Activated naive CD8-positive, alpha-beta T cell treated with anti-CD3 and anti-CD28 coated beads, Interleukin-2, amount 10 ng/mL, durations not matched to agents 7 days and 5 days (primary cell): ENCODE measurements at regions not wholly inside any gene's neighbourhood (a gene's known extent, or its start where the extent isn't known, plus 50 kb on each side); places are given as distances from the start of the nearest gene placed in this dataset.

Experiments
- ATAC-seq: fragments of 150-1000 bp; cut with Tn5 transposase; one replicate; pipeline ENCODE4 v1.10.0; 2021; ENCODE audit warnings: low read depth, moderate library complexity
- POLR2A ChIA-PET: fragments of 350-600 bp; sonication (Branson Sonifier 250); formaldehyde crosslinking; loops from one replicate; lab custom pipeline; 2021; ENCODE audit warnings: antibody characterized with exemption; lab: Charles Lee
- DNase-seq: peaks from one replicate; pipeline ENCODE4 v3.0.0; 2021
- H3K27ac Mint-ChIP-seq: one replicate; pipeline ENCODE4 v1.8.0; 2022; ENCODE audit warnings: mild to moderate bottlenecking, mixed read lengths
- H3K27me3 Mint-ChIP-seq: one replicate; pipeline ENCODE4 v1.8.0; 2022; ENCODE audit warnings: mild to moderate bottlenecking, moderate library complexity, mixed read lengths
- H3K36me3 Mint-ChIP-seq: one replicate; pipeline ENCODE4 v1.8.0; 2021; ENCODE audit warnings: mild to moderate bottlenecking, mixed read lengths
- H3K4me1 Mint-ChIP-seq: one replicate; pipeline ENCODE4 v1.8.0; 2021; ENCODE audit warnings: mixed read lengths
- H3K4me3 Mint-ChIP-seq: one replicate; pipeline ENCODE4 v1.8.0; 2022; ENCODE audit warnings: mild to moderate bottlenecking, moderate library complexity, mixed read lengths
- H3K9me3 Mint-ChIP-seq: one replicate; pipeline ENCODE4 v1.8.0; 2021; ENCODE audit warnings: mixed read lengths

DNA sequence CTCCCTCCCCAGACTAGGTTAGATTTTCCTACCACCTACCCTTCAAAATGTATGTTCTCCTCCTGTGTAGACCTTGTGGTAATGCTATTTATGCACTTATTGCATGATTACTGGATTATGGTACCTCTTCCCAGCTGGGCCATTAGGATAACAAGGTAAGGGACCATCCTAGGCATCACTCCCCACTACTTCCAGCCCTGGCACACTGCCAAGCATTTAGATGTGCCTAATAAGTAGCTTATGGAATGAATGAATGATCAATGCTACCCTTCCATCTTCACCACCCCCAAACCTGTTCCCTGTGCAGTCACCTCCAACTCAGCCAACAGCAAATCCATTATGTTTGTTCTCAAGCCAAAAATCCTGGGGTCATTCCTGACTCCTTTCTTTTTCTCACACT lies 93.4 kb downstream of the C1QL2 start:
- H3K36me3 Mint-ChIP-seq, result no peaks in the 10 kb centered on the region
- no peaks in the 10 kb centered on the region for H3K9me3 Mint-ChIP-seq
- ATAC-seq (no peak), DNase-seq (no peak)
- H3K27ac Mint-ChIP-seq, result no peak overlapping the region
- POLR2A ChIA-PET, result no interaction called here
- H3K27me3 Mint-ChIP-seq, result no peaks in the 10 kb centered on the region
- no peak overlapping the region for H3K4me3 Mint-ChIP-seq
- H3K4me1 Mint-ChIP-seq, result no peaks in the 10 kb centered on the region

DNA sequence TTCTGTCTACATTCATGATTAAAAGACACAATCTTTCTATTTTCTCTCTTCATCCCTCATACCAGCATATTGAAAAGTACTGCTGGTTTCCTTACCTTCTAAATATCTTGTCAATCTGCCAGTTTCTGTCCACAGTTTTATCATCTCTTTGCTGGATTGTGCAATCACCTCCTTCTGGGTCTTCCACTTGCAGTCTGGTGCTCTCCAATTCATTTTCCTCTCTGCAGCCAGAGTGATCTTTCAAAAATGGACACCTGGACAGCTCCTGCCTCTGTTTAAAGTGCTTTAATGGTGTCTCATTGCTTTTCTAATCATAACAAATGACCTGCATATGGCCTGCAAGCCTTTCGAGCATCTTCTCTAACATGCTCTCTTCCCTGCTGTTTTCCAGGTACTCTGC lies 94.0 kb downstream of the C1QL2 start:
- no peak overlapping the region for H3K4me3 Mint-ChIP-seq
- no peak for ATAC-seq
- no peaks in the 10 kb centered on the region for H3K36me3 Mint-ChIP-seq

DNA sequence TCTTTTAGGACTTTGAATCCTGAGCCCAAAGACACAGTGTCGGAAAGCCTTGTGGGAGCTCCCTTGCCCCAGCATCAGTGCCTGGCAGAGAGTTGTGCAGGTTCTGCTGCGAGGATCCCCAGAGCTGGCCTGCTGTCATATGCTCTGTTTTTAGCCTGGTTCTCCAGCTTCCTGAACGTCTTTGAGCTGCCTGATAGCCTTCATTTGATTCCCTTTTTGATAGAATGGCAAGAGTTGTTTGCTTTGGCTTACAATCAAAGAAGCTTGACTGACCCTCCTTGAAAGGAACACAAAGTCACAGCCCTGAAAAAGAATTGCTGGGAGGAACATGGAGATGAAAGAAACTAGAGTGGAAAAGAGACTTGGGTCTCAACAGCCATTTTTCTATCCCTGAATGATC lies 95.4 kb downstream of the C1QL2 start:
- Mint-ChIP-seq H3K27me3 (no peaks in the 10 kb centered on the region), H3K4me3 (no peak overlapping the region), H3K4me1 (no peaks in the 10 kb centered on the region), H3K36me3 (no peaks in the 10 kb centered on the region), H3K27ac (no peak overlapping the region), H3K9me3 (no peaks in the 10 kb centered on the region)
- POLR2A ChIA-PET, result no interaction called here
- no peak for DNase-seq
- ATAC-seq, result no peak

More for the DNA sequence above, 94.0 kb downstream of the C1QL2 start:
- Mint-ChIP-seq H3K27me3 (no peaks in the 10 kb centered on the region), H3K9me3 (no peaks in the 10 kb centered on the region), H3K4me1 (no peaks in the 10 kb centered on the region), H3K27ac (no peak overlapping the region)
- POLR2A ChIA-PET, result no interaction called here
- no peak for DNase-seq

DNA sequence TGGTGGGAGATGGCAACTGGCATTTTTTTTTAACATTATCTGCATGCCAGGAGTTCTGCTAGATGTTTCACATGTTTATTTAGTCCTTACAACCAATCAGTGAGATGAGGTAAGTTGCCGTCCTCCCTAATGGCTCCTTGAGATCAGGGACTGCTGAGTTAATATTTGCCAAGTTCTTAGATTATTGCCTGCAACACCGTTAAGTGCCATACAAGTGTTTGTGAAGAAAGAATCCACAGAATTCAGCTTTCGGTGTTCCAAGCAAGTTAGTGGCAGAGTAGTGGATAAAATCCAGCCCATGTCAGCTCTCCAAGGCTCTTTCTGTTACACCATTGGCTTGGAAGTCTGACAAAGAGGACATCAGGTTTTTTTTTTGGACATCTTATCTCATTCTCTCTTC lies 95.9 kb downstream of the C1QL2 start:
- ATAC-seq (no peak), DNase-seq (no peak)
- no peaks in the 10 kb centered on the region for H3K36me3 Mint-ChIP-seq
- H3K9me3 Mint-ChIP-seq, result no peaks in the 10 kb centered on the region
- no peak overlapping the region for H3K4me3 Mint-ChIP-seq
- H3K4me1 Mint-ChIP-seq, result no peaks in the 10 kb centered on the region
- no peak overlapping the region for H3K27ac Mint-ChIP-seq
- no peaks in the 10 kb centered on the region for H3K27me3 Mint-ChIP-seq
- POLR2A ChIA-PET, result interaction anchor here (0.6 kb wide), 1 partner anchor 267 kb away, joined by 3 read pairs; no protein-coding TSS in a partner anchor

DNA sequence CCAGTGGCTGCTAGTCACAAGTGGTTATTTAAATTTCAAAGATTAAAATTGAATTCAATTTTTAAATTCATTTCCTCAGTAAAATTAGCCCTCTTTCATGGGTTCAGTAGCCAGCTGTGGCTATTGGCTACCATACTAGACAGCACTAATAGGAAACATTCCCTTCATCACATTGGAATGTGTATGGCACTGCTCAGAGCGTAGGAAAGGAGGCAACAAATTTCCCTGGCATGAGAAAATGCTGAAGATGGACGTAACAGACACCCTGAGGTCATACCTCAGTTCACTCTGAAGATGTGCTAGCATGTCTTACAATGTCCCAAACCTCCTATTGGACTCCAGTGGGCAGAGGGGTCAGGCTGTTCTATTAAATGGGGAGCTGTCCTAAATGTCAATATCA lies 96.4 kb downstream of the C1QL2 start:
- no peaks in the 10 kb centered on the region for H3K36me3 Mint-ChIP-seq
- no peaks in the 10 kb centered on the region for H3K27me3 Mint-ChIP-seq
- POLR2A ChIA-PET, result interaction anchor here (0.6 kb wide), 1 partner anchor 267 kb away, joined by 3 read pairs; no protein-coding TSS in a partner anchor
- H3K4me1 Mint-ChIP-seq, result no peaks in the 10 kb centered on the region
- DNase-seq (no peak), ATAC-seq (no peak)
- H3K4me3 Mint-ChIP-seq, result no peak overlapping the region
- H3K9me3 Mint-ChIP-seq, result no peaks in the 10 kb centered on the region
- no peak overlapping the region for H3K27ac Mint-ChIP-seq

DNA sequence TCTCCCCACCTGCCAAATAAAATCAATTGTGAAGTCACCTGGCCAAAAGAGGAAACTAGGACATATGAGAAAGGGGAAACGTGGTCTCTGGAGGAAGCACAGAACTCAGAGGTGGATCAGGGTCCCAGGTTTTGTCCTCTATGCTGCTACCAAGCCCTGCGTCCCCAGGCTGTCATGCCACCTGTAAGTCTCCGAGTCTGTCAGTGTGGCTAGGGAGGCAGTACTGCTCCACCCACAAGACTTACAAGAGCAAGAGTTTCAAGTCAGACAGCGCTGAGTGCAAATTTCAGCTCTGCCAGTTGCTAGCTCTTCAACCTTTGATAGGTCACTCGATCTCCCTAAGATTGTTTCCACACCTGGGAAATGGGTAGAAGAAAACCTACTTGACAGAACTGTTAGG lies 98.6 kb downstream of the C1QL2 start:
- H3K36me3 Mint-ChIP-seq, result no peaks in the 10 kb centered on the region
- H3K27ac Mint-ChIP-seq, result no peak overlapping the region
- no peaks in the 10 kb centered on the region for H3K9me3 Mint-ChIP-seq
- DNase-seq (no peak), ATAC-seq (no peak)
- POLR2A ChIA-PET, result no interaction called here
- no peaks in the 10 kb centered on the region for H3K4me1 Mint-ChIP-seq
- H3K4me3 Mint-ChIP-seq, result no peak overlapping the region
- H3K27me3 Mint-ChIP-seq, result no peaks in the 10 kb centered on the region

DNA sequence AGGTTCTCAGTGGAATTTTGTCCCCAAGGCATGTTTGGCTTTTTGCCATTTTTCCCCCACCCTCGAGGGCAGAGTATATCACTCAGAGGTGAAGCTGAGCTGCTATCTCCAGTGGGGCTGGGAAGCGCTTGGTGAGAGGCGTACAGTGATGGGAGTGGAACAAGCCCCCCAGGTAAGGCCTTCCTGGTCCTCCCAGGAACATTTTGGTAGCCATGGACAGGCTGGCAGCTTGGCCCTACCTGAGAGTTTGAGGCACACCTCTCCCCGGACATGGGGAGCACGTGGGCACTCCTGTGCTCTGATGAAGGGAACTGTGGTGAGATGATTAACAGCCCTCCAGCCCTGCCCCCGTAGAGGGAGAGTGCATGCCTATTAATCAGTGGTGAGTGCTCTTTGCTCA lies 99.3 kb downstream of the C1QL2 start:
- Mint-ChIP-seq H3K36me3 (no peaks in the 10 kb centered on the region), H3K9me3 (no peaks in the 10 kb centered on the region), H3K27ac (no peak overlapping the region), H3K4me1 (no peaks in the 10 kb centered on the region), H3K27me3 (no peaks in the 10 kb centered on the region), H3K4me3 (no peak overlapping the region)
- no peak for DNase-seq
- ATAC-seq, result no peak
- POLR2A ChIA-PET, result no interaction called here

DNA sequence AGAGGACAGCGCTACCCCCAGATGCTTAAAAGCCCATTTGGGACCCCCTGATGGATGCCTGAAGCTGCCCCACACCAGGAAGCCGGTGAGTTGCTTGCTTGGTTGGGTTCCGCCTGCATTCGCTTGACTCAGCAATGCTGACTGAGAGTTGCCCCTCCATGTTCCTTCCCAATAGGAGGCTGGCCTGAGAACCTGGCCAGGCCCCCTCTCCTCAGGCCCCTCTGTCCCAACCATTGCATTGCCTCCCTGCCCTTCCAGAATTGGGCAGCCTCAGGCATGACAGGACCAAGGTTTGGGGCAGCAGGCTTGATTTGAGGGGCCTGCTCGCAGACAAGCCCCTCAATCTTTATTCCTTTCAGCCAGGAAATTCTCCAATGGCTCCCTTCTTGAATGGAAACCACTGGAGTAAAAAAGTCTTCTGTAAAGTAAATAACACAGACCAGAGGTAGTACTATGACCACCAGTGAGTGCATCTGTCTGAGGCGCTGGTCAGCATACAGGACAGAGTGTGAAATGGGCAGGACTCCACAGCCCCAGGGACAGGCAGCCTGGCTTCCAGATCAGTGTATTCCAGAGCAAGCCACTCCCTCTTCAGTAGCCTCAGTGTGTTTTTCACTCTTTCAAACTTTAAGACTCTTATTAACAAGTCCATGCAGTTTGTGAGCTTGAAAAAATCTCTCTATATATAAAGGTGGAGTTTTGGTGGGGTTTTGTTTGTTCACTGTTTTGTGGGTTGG lies 104.7 kb downstream of the C1QL2 start:
- DNase-seq, result no peak
- POLR2A ChIA-PET, result no interaction called here

DNA sequence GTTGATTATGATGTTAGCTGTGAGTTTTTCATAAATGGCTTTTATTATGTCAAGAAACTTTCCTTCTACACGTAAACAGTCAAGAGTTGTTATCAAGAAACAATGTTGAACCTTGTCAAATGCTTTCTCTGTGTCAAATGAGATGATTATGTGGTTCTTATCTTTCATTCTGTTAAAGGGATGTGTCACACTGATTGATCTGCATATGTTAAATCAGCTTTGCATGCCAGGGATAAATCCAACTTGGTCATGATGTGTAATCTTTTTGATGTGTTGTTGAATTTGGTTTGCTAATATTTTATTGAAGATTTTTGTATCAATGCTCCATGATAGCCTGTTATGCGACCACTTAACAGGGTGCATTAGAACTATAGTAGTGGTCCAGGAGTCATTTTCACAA lies 107.3 kb downstream of the C1QL2 start:
- no peak overlapping the region for H3K27ac Mint-ChIP-seq
- no peaks in the 10 kb centered on the region for H3K36me3 Mint-ChIP-seq
- ATAC-seq (no peak), DNase-seq (no peak)
- H3K9me3 Mint-ChIP-seq, result no peaks in the 10 kb centered on the region
- no peaks in the 10 kb centered on the region for H3K4me1 Mint-ChIP-seq
- POLR2A ChIA-PET, result no interaction called here
- H3K27me3 Mint-ChIP-seq, result peaks cover 11% of the 10 kb centered on the region
- H3K4me3 Mint-ChIP-seq, result no peak overlapping the region

More for the DNA sequence above, 104.7 kb downstream of the C1QL2 start:
- Mint-ChIP-seq H3K27me3 (peaks cover 2% of the 10 kb centered on the region), H3K4me3 (no peak overlapping the region), H3K4me1 (no peaks in the 10 kb centered on the region), H3K27ac (no peak overlapping the region), H3K36me3 (no peaks in the 10 kb centered on the region), H3K9me3 (no peaks in the 10 kb centered on the region)
- no peak for ATAC-seq

DNA sequence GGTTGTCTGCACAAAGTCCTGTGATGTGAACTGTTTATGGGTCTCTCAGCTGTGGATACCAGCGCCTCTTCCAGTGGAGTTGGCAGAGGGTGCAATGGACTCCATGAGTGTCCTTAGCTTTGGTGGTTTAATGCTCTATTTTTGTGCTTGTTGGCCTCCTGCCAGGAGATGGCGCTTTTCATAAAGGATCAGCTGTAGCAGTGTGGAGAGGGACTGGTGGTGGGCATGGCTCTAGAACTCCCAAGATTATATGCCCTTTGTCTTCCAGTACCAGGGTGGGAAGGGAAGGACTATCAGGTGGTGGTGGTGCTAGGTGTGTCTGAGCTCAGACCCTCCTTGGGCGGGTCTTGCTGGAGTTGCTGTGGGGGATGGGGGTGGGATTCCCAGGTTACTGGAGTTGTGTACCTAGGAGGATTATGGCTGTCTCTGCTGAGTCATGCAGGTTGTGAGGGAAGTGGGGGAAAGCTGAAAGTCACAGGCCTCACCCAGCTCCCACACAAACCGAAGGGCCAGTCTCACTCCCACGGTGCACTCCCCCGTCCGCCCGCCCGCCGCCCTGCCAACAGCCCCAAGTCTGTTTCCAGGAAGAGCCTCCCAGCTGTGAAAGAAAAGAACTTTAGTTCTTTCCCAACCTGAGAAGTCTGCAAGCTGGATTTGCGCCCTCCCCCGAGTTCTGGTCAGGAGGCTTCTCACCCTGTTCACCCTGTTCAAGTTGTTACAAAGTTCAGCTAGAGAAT lies 108.1 kb downstream of the MARCO start:
- H3K27me3 Mint-ChIP-seq, result peaks cover 14% of the 10 kb centered on the region
- POLR2A ChIA-PET, result no interaction called here

More for the DNA sequence above, 108.1 kb downstream of the MARCO start:
- Mint-ChIP-seq H3K4me3 (no peak overlapping the region), H3K9me3 (no peaks in the 10 kb centered on the region), H3K27ac (no peak overlapping the region), H3K4me1 (no peaks in the 10 kb centered on the region), H3K36me3 (no peaks in the 10 kb centered on the region)
- DNase-seq (no peak), ATAC-seq (no peak)
